ENCODE measurements at regions not wholly inside any gene's neighbourhood (a gene's known extent, or its start where the extent isn't known, plus 50 kb on each side); places are given as distances from the start of the nearest gene placed in this dataset.

- H3K9me3 ChIP-seq: no peaks in the 10 kb centered on the region
- FAIRE-seq: no peak
- no peak for DNase-seq (ENCODE audit: low read depth in 1 of 2, low spot score in 1 of 2)
- ChIA-PET POLR2A (no interaction called here), CTCF (no interaction called here)
- TF ChIP-seq RAD21 (conservative IDR thresholded peaks at IDR 0.05 in 1 of 2, IDR thresholded peaks at IDR 0.05 in 1 of 2) (no peak), ZNF302 (CRISPR knock-in tag; IDR thresholded peaks at IDR 0.05) (no peak), PHF8 (IDR thresholded peaks at IDR 0.05; ENCODE audit: borderline replicate concordance, low read depth) (no peak), TP53 (CRISPR knock-in tag; IDR thresholded peaks at IDR 0.05) (no peak), RCOR1 (IDR thresholded peaks at IDR 0.05; ENCODE audit: low read depth, low read length) (no peak), BHLHE40 (IDR thresholded peaks at IDR 0.05; ENCODE audit: low read depth, low read length) (no peak), ZC3H11A (IDR thresholded peaks at IDR 0.05) (no peak), HES2 (IDR thresholded peaks at IDR 0.05) (no peak), SMC3 (IDR thresholded peaks at IDR 0.05) (no peak)
- TF ChIP-seq, protein P1, sequence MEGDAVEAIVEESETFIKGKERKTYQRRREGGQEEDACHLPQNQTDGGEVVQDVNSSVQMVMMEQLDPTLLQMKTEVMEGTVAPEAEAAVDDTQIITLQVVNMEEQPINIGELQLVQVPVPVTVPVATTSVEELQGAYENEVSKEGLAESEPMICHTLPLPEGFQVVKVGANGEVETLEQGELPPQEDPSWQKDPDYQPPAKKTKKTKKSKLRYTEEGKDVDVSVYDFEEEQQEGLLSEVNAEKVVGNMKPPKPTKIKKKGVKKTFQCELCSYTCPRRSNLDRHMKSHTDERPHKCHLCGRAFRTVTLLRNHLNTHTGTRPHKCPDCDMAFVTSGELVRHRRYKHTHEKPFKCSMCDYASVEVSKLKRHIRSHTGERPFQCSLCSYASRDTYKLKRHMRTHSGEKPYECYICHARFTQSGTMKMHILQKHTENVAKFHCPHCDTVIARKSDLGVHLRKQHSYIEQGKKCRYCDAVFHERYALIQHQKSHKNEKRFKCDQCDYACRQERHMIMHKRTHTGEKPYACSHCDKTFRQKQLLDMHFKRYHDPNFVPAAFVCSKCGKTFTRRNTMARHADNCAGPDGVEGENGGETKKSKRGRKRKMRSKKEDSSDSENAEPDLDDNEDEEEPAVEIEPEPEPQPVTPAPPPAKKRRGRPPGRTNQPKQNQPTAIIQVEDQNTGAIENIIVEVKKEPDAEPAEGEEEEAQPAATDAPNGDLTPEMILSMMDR (IDR thresholded peaks at IDR 0.05): no peak
- no peak overlapping the region for H3K27ac ChIP-seq
- ATAC-seq: no peak
- no peak overlapping the region for H3K4me2 ChIP-seq
- H3K4me3 ChIP-seq: no peak overlapping the region
- no peaks in the 10 kb centered on the region for H3K4me1 ChIP-seq
- WGBS (ENCODE audit: missing lambda C conversion rate): 41% methylated on average over 2 of the region's 2 CpGs
Observed at GRCh38 chr6:94131271-94131670, 711.9 kb upstream of the EPHA7 start.

- no peak for TF ChIP-seq RFX5 (IDR thresholded peaks at IDR 0.05)
- TF ChIP-seq EP300 (IDR thresholded peaks at IDR 0.05): no peak
- no peak for TF ChIP-seq PBX3 (IDR thresholded peaks at IDR 0.05)
- TF ChIP-seq, protein P2, sequence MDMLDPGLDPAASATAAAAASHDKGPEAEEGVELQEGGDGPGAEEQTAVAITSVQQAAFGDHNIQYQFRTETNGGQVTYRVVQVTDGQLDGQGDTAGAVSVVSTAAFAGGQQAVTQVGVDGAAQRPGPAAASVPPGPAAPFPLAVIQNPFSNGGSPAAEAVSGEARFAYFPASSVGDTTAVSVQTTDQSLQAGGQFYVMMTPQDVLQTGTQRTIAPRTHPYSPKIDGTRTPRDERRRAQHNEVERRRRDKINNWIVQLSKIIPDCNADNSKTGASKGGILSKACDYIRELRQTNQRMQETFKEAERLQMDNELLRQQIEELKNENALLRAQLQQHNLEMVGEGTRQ (IDR thresholded peaks at IDR 0.05): no peak
- TF ChIP-seq ZNF302 (CRISPR knock-in tag; IDR thresholded peaks at IDR 0.05): no peak
- no peak for TF ChIP-seq JUN (IDR thresholded peaks at IDR 0.05)
- TF ChIP-seq ZC3H11A (IDR thresholded peaks at IDR 0.05): no peak
- TF ChIP-seq BHLHE40 (IDR thresholded peaks at IDR 0.05; ENCODE audit: low read depth, low read length): no peak
- no peak for TF ChIP-seq TP53 (CRISPR knock-in tag; IDR thresholded peaks at IDR 0.05)
- no peak for TF ChIP-seq HOXA7 (CRISPR knock-in tag; IDR thresholded peaks at IDR 0.05)
- no peak for TF ChIP-seq MAZ (IDR thresholded peaks at IDR 0.05; ENCODE audit: borderline replicate concordance, low read depth, low read length)
- TF ChIP-seq HEYL (CRISPR knock-in tag; IDR thresholded peaks at IDR 0.05): no peak
- no peak for TF ChIP-seq POLR2A (IDR thresholded peaks at IDR 0.05; ENCODE audit: low read length)
- TF ChIP-seq CHD2 (IDR thresholded peaks at IDR 0.05; ENCODE audit: low read length, partially characterized antibody): no peak
- no peak overlapping the region for H3K27ac ChIP-seq
- ChIA-PET CTCF (no interaction called here), POLR2A (no interaction called here)
- DNase-seq (ENCODE audit: low read depth in 1 of 2, low spot score in 1 of 2) (no peak), ATAC-seq (no peak), FAIRE-seq (no peak)
- 6% methylated on average over 1 of the region's 1 CpG for WGBS (ENCODE audit: missing lambda C conversion rate)
- no peak overlapping the region for H3K4me2 ChIP-seq
- H3K4me3 ChIP-seq: no peak overlapping the region
- H3K4me1 ChIP-seq: no peaks in the 10 kb centered on the region
- no peaks in the 10 kb centered on the region for H3K9me3 ChIP-seq
Observed at GRCh38 chr6:94130478-94130877, 711.1 kb upstream of the EPHA7 start.

DNA sequence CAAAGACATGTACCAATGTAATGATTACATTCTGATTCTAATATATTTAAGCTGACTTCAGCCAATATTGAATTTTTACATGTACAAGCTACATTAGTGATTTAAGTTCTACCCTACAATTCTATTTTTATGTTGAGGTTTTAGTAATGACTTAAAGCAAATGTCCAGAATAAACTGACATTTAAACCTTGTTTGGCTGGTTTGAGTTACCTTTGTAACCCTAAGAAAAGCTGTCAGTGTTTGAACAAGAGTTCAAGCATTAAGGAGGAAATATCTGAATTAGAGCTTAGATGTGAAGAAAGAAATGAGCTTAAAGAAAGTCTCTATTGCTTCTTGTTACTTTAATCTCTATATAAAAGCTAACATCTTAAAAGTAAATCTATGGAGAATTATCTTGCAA lies 710.6 kb upstream of the EPHA7 start:
- Histone ChIP-seq H3K9me3 (no peaks in the 10 kb centered on the region), H3K4me2 (no peak overlapping the region), H3K4me3 (no peak overlapping the region), H3K4me1 (no peaks in the 10 kb centered on the region), H3K27ac (no peak overlapping the region)
- ChIA-PET CTCF (no interaction called here), POLR2A (no interaction called here)
- no peak for ATAC-seq
- DNase-seq (ENCODE audit: low read depth in 1 of 2, low spot score in 1 of 2): no peak
- FAIRE-seq: no peak
- no peak for TF ChIP-seq RFX5 (IDR thresholded peaks at IDR 0.05)

Measured in A549 (cell line).